HEK293 (cell line): ENCODE measurements at regions not wholly inside any gene's neighbourhood (a gene's known extent, or its start where the extent isn't known, plus 50 kb on each side); places are given as distances from the start of the nearest gene placed in this dataset.

Experiments used
- CTCF ChIA-PET: fragments of 350-600 bp; formaldehyde crosslinking; extraction: SDS; loops from one replicate; lab custom pipeline; 2021; ENCODE audit warnings: antibody characterized with exemption; lab: Yijun Ruan, JAX
- POLR2A ChIA-PET: fragments of 300-600 bp; formaldehyde crosslinking; extraction: SDS; loops from one replicate; lab custom pipeline; 2020; ENCODE audit warnings: antibody characterized with exemption, inconsistent platforms; lab: Yijun Ruan, JAX
- H3K27ac ChIP-seq: fragments of 200-500 bp; sonication (Bioruptor generic); 2 replicates; pipeline ENCODE4 v1.5.1; 2014; ENCODE audit warnings: low read depth, low read length, control low read depth, inconsistent platforms; ENCODE audit errors: extremely low read depth
- H3K36me3 ChIP-seq, 2 experiments: fragments of 200-500 bp in 1 of 2; sonication (Bioruptor generic) in 1 of 2; 1 replicate in 1 of 2; 2 replicates in 1 of 2; pipeline ENCODE4 v1.5.1; 2014 to 2017; ENCODE audit warnings: inconsistent platforms in 2 of 2, low read length in 2 of 2; ENCODE audit not compliant: control insufficient read depth in 2 of 2, insufficient read depth in 1 of 2
- H3K4me1 ChIP-seq: fragments of 200-500 bp; sonication (Bioruptor generic); 2 replicates; pipeline ENCODE4 v1.5.1; 2014; ENCODE audit warnings: mild to moderate bottlenecking, low read length, inconsistent platforms; ENCODE audit not compliant: control insufficient read depth, insufficient read depth
- H3K4me3 ChIP-seq: 2 replicates; pipeline ENCODE4 v1.5.1; 2011; ENCODE audit warnings: low read depth, mild to moderate bottlenecking, control low read depth, low read length, moderate library complexity
- H3K9me3 ChIP-seq: fragments of 200-500 bp; sonication (Bioruptor generic); 2 replicates; pipeline ENCODE4 v1.5.1; 2014; ENCODE audit warnings: low read depth, low read length, inconsistent platforms; ENCODE audit not compliant: control insufficient read depth, insufficient read depth
- GLI2 ChIP-seq: fragments of 450-650 bp; formaldehyde crosslinking; IDR thresholded peaks from 2 replicates; pipeline ENCODE4; 2017; ENCODE audit warnings: missing biosample characterization, missing genetic modification characterization, low read depth, borderline replicate concordance
- KLF7 ChIP-seq: fragments of 450-650 bp; formaldehyde crosslinking; IDR thresholded peaks from 2 replicates; pipeline ENCODE4 v1.5.1; 2016; ENCODE audit warnings: missing biosample characterization, missing genetic modification characterization, borderline replicate concordance
- MYNN ChIP-seq: fragments of 450-650 bp; formaldehyde crosslinking; IDR thresholded peaks from 2 replicates; pipeline ENCODE4 v1.5.1; 2016; ENCODE audit warnings: missing biosample characterization, missing genetic modification characterization, borderline replicate concordance
- SCRT1 ChIP-seq: fragments of 450-650 bp; formaldehyde crosslinking; IDR thresholded peaks from 2 replicates; pipeline ENCODE4 v1.5.1; 2016; ENCODE audit warnings: missing biosample characterization, missing genetic modification characterization, borderline replicate concordance
- ZBTB8A ChIP-seq: fragments of 450-650 bp; formaldehyde crosslinking; IDR thresholded peaks from 2 replicates; pipeline ENCODE4 v1.5.1; 2016; ENCODE audit warnings: missing biosample characterization, missing genetic modification characterization
- ZFP41 ChIP-seq: fragments of 450-650 bp; formaldehyde crosslinking; IDR thresholded peaks from 2 replicates; pipeline ENCODE4 v1.5.1; 2016; ENCODE audit warnings: missing biosample characterization, missing genetic modification characterization, borderline replicate concordance
- ZNF10 ChIP-seq: fragments of 450-650 bp; formaldehyde crosslinking; IDR thresholded peaks from 2 replicates; pipeline ENCODE4 v1.5.1; 2017; ENCODE audit warnings: missing biosample characterization, missing genetic modification characterization
- ZNF132 ChIP-seq: fragments of 450-650 bp; formaldehyde crosslinking; IDR thresholded peaks from 2 replicates; pipeline ENCODE4 v1.5.1; 2017; ENCODE audit warnings: missing biosample characterization, missing genetic modification characterization, borderline replicate concordance
- ZNF423 ChIP-seq: fragments of 450-650 bp; formaldehyde crosslinking; IDR thresholded peaks from 2 replicates; pipeline ENCODE4 v1.5.1; 2016; ENCODE audit warnings: missing biosample characterization, missing genetic modification characterization
- ZNF529 ChIP-seq: fragments of 450-650 bp; formaldehyde crosslinking; IDR thresholded peaks from 2 replicates; pipeline ENCODE4 v1.5.1; 2017; ENCODE audit warnings: missing genetic modification characterization, missing biosample characterization; ENCODE audit not compliant: insufficient replicate concordance
- ZNF549 ChIP-seq: fragments of 450-650 bp; IDR thresholded peaks from 2 replicates; pipeline ENCODE4 v1.5.1; 2018; ENCODE audit warnings: missing biosample characterization, missing genetic modification characterization, mild to moderate bottlenecking, inconsistent platforms, moderate library complexity
- ZNF585B ChIP-seq: fragments of 450-650 bp; formaldehyde crosslinking; IDR thresholded peaks from 2 replicates; pipeline ENCODE4 v1.5.1; 2016; ENCODE audit warnings: missing biosample characterization, missing genetic modification characterization
- ZNF596 ChIP-seq: fragments of 450-650 bp; IDR thresholded peaks from 2 replicates; pipeline ENCODE4 v1.5.0; 2018; ENCODE audit warnings: missing biosample characterization, mild to moderate bottlenecking, missing genetic modification characterization, moderate library complexity
- ZNF654 ChIP-seq: fragments of 450-650 bp; formaldehyde crosslinking; IDR thresholded peaks from 2 replicates; pipeline ENCODE4 v1.5.1; 2016; ENCODE audit warnings: low read depth, missing biosample characterization, missing genetic modification characterization
- ZNF785 ChIP-seq: fragments of 450-650 bp; formaldehyde crosslinking; IDR thresholded peaks from 2 replicates; pipeline ENCODE4 v1.5.1; 2016; ENCODE audit warnings: missing biosample characterization, missing genetic modification characterization
- ZNF791 ChIP-seq: fragments of 450-650 bp; formaldehyde crosslinking; IDR thresholded peaks from 2 replicates; pipeline ENCODE4 v1.5.1; 2016; ENCODE audit warnings: missing biosample characterization, missing genetic modification characterization
- ZSCAN23 ChIP-seq: fragments of 450-650 bp; formaldehyde crosslinking; IDR thresholded peaks from 2 replicates; pipeline ENCODE4 v1.5.1; 2016; ENCODE audit warnings: missing biosample characterization, missing genetic modification characterization
- TF ChIP-seq, protein P1 (sequence below): fragments of 450-650 bp; formaldehyde crosslinking; IDR thresholded peaks from 2 replicates; pipeline ENCODE4 v1.5.1; 2016; ENCODE audit warnings: missing biosample characterization, missing genetic modification characterization
- TF ChIP-seq, protein P2 (sequence below): fragments of 450-650 bp; formaldehyde crosslinking; conservative IDR thresholded peaks from 2 replicates; pipeline ENCODE4 v1.5.1; 2016; ENCODE audit warnings: low read depth, missing biosample characterization, missing genetic modification characterization
- TF ChIP-seq, protein P3 (sequence below): fragments of 450-650 bp; formaldehyde crosslinking; optimal IDR thresholded peaks from 2 replicates; pipeline ENCODE3; 2016; ENCODE audit warnings: missing biosample characterization, mild to moderate bottlenecking, missing genetic modification characterization
- TF ChIP-seq, protein P4 (sequence below): fragments of 450-650 bp; formaldehyde crosslinking; IDR thresholded peaks from 2 replicates; pipeline ENCODE4 v1.5.1; 2016; ENCODE audit warnings: missing biosample characterization, missing genetic modification characterization, low read depth
- TF ChIP-seq, protein P5 (sequence below): fragments of 450-650 bp; formaldehyde crosslinking; IDR thresholded peaks from 2 replicates; pipeline ENCODE4 v1.5.1; 2016; ENCODE audit warnings: missing biosample characterization, missing genetic modification characterization

DNA sequence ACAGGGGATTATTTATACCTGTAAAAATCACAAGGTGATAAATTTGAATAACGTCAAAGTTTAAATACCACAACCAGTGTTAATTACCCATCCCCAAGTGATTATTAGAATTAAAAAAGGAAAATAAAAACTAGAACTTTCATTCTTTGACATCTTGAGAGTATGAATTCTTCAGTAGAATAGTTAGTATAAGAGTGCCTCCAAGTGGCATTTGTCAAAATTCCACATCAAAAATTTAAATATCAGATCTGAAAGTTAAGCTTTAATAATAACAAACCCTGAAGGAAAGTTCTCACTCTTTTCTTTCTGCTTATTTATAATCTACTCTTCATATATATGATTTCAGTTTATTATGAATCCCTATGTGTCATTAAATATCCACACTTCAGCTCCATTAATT lies 273.7 kb upstream of the KYNU start:
- Histone ChIP-seq H3K27ac (no peak overlapping the region), H3K9me3 (no peaks in the 10 kb centered on the region), H3K4me3 (no peak overlapping the region), H3K4me1 (no peaks in the 10 kb centered on the region), H3K36me3 (no peaks in the 10 kb centered on the region)
- CTCF ChIA-PET: interaction anchor here (0.6 to 1.1 kb wide), 6 partner anchors 9 to 617 kb away, joined by 3 to 4 read pairs (median 3); no protein-coding TSS in a partner anchor
- TF ChIP-seq ZNF654 (tag by site-specific recombination) (peak; percentile 41), ZNF596 (tag by site-specific recombination) (no peak)
- POLR2A ChIA-PET: no interaction called here

DNA sequence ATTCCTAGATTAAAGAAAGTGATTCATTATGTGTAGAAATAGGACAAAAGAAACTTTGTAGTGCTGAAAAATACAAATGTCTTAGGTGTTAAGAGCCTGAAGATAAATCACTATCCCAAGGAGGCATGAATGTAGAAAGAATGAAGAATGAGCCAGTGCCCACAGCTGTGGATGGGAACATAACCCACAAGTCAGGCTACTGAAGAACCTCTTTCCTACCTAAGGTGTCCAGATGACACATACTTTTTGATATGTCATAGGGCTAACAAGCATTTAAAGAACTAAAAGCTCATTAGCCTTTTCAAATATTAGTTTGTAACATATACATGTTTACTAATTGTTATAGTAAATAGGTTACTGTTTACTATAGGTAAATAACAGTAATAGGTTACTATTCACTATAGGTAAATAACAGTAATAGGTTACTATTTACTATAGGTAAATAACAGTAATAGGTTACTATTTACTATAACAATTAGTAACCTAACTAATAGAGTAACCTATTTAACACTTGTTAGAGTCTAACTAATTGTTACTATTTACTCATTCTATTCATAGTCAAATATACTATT lies 275.0 kb upstream of the KYNU start:
- ChIA-PET POLR2A (no interaction called here), CTCF (no interaction called here)
- TF ChIP-seq ZNF585B (tag by site-specific recombination) (no peak), ZNF529 (tag by site-specific recombination) (no peak), ZNF791 (tag by site-specific recombination) (no peak), ZBTB8A (no peak), GLI2 (tag by site-specific recombination) (no peak), ZNF132 (tag by site-specific recombination) (no peak)
- TF ChIP-seq, protein P1, sequence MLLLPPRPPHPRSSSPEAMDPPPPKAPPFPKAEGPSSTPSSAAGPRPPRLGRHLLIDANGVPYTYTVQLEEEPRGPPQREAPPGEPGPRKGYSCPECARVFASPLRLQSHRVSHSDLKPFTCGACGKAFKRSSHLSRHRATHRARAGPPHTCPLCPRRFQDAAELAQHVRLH (tag by site-specific recombination): no peak
- Histone ChIP-seq H3K9me3 (no peaks in the 10 kb centered on the region), H3K36me3 (no peaks in the 10 kb centered on the region), H3K4me3 (no peak overlapping the region), H3K4me1 (no peaks in the 10 kb centered on the region), H3K27ac (no peak overlapping the region)

DNA sequence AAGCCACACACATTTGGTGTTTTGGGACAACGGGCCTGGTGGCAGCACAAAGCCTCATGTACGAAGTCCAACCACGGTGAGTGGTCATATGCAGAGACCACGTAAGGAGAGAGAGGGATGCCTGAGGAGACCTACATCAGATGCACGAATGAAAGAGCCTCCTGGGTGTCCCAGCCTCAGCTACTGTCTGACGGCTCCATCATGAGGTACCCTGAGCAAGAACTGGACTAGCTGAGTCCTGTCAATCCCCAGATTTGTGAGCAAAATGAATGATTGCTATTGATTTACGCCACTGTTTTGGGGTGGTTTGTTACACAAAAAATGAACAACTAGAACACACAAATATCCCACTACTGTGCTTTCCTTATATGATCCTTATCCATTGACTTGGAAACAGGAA lies 275.7 kb upstream of the KYNU start:
- Histone ChIP-seq H3K9me3 (no peaks in the 10 kb centered on the region), H3K4me1 (no peaks in the 10 kb centered on the region), H3K36me3 (no peaks in the 10 kb centered on the region), H3K27ac (no peak overlapping the region), H3K4me3 (no peak overlapping the region)
- ChIA-PET POLR2A (no interaction called here), CTCF (no interaction called here)
- TF ChIP-seq MYNN (tag by site-specific recombination) (no peak), ZNF549 (tag by site-specific recombination) (no peak), ZNF132 (tag by site-specific recombination) (no peak), ZFP41 (tag by site-specific recombination) (no peak), ZNF423 (tag by site-specific recombination) (no peak), ZSCAN23 (tag by site-specific recombination) (no peak), ZNF10 (no peak), ZNF785 (no peak), KLF7 (tag by site-specific recombination) (no peak), SCRT1 (tag by site-specific recombination) (no peak)
- TF ChIP-seq, protein P2, sequence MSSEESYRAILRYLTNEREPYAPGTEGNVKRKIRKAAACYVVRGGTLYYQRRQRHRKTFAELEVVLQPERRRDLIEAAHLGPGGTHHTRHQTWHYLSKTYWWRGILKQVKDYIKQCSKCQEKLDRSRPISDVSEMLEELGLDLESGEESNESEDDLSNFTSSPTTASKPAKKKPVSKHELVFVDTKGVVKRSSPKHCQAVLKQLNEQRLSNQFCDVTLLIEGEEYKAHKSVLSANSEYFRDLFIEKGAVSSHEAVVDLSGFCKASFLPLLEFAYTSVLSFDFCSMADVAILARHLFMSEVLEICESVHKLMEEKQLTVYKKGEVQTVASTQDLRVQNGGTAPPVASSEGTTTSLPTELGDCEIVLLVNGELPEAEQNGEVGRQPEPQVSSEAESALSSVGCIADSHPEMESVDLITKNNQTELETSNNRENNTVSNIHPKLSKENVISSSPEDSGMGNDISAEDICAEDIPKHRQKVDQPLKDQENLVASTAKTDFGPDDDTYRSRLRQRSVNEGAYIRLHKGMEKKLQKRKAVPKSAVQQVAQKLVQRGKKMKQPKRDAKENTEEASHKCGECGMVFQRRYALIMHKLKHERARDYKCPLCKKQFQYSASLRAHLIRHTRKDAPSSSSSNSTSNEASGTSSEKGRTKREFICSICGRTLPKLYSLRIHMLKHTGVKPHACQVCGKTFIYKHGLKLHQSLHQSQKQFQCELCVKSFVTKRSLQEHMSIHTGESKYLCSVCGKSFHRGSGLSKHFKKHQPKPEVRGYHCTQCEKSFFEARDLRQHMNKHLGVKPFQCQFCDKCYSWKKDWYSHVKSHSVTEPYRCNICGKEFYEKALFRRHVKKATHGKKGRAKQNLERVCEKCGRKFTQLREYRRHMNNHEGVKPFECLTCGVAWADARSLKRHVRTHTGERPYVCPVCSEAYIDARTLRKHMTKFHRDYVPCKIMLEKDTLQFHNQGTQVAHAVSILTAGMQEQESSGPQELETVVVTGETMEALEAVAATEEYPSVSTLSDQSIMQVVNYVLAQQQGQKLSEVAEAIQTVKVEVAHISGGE (tag by site-specific recombination): no peak
- TF ChIP-seq, protein P3, sequence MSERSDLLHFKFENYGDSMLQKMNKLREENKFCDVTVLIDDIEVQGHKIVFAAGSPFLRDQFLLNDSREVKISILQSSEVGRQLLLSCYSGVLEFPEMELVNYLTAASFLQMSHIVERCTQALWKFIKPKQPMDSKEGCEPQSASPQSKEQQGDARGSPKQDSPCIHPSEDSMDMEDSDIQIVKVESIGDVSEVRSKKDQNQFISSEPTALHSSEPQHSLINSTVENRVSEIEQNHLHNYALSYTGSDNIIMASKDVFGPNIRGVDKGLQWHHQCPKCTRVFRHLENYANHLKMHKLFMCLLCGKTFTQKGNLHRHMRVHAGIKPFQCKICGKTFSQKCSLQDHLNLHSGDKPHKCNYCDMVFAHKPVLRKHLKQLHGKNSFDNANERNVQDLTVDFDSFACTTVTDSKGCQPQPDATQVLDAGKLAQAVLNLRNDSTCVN (tag by site-specific recombination): no peak
- TF ChIP-seq, protein P4, sequence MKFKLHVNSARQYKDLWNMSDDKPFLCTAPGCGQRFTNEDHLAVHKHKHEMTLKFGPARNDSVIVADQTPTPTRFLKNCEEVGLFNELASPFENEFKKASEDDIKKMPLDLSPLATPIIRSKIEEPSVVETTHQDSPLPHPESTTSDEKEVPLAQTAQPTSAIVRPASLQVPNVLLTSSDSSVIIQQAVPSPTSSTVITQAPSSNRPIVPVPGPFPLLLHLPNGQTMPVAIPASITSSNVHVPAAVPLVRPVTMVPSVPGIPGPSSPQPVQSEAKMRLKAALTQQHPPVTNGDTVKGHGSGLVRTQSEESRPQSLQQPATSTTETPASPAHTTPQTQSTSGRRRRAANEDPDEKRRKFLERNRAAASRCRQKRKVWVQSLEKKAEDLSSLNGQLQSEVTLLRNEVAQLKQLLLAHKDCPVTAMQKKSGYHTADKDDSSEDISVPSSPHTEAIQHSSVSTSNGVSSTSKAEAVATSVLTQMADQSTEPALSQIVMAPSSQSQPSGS (tag by site-specific recombination): no peak
- TF ChIP-seq, protein P5, sequence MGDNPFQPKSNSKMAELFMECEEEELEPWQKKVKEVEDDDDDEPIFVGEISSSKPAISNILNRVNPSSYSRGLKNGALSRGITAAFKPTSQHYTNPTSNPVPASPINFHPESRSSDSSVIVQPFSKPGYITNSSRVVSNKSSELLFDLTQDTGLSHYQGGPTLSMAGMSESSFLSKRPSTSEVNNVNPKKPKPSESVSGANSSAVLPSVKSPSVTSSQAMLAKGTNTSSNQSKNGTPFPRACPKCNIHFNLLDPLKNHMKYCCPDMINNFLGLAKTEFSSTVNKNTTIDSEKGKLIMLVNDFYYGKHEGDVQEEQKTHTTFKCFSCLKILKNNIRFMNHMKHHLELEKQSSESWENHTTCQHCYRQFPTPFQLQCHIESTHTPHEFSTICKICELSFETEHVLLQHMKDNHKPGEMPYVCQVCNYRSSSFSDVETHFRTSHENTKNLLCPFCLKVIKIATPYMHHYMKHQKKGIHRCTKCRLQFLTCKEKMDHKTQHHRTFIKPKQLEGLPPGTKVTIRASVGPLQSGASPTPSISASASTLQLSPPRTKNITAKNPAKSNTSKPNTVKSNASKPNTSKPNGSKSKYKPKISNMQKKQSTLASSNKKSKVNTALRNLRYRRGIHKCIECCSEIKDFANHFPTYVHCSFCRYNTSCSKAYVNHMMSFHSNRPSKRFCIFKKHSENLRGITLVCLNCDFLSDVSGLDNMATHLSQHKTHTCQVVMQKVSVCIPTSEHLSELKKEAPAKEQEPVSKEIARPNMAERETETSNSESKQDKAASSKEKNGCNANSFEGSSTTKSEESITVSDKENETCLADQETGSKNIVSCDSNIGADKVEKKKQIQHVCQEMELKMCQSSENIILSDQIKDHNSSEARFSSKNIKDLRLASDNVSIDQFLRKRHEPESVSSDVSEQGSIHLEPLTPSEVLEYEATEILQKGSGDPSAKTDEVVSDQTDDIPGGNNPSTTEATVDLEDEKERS (tag by site-specific recombination): no peak
